K562 (cell line): ENCODE measurements at regions not wholly inside any gene's neighbourhood (a gene's known extent, or its start where the extent isn't known, plus 50 kb on each side); places are given as distances from the start of the nearest gene placed in this dataset.

Experiments
- ATAC-seq: fragments of 200-7000 bp; cut with Tn5 transposase; 3 replicates; pipeline ENCODE4 v1.9.1; 2020; ENCODE audit warnings: moderate library complexity
- BruUV-seq: library from RNA; stranded (reverse); fragments of 400-500 nt; replicated peaks from 2 replicates; lab custom pipeline; 2021; lab: Mats Ljungman, UMichigan
- CTCF ChIA-PET: fragments of 300-600 bp; formaldehyde crosslinking; extraction: SDS; loops from one replicate; lab custom pipeline; 2021; ENCODE audit warnings: low intra/inter-chr PET ratio; lab: Yijun Ruan, JAX
- POLR2A ChIA-PET: fragments of 300-600, 350-650 bp; sonication (Branson Sonifier 250); formaldehyde crosslinking; extraction: SDS; loops from one replicate; lab custom pipeline; 2021; ENCODE audit warnings: antibody characterized with exemption, inconsistent platforms; lab: Yijun Ruan, JAX
- DNase-seq, 4 experiments: peaks; one replicate each; pipeline versions ENCODE4 v3.0.0 to v3.0.0-alpha.2; 2011 to 2018; ENCODE audit warnings: low spot score in 3 of 4, mixed read lengths in 3 of 4; ENCODE audit errors: extremely low read depth in 1 of 4
- FAIRE-seq: peaks from 2 replicates; lab custom pipeline; 2011; peaks lifted over from hg19 to GRCh38; lab: Jason Lieb, UNC
- H2AFZ ChIP-seq: 2 replicates; pipeline ENCODE4 v1.6.0; 2011; ENCODE audit warnings: low read depth, low read length, control low read depth, inconsistent platforms
- H3K27ac ChIP-seq: fragments of 200-600 bp; 3 replicates; pipeline ENCODE4 v1.8.0; 2011; ENCODE audit warnings: low read depth, mild to moderate bottlenecking, control low read depth, inconsistent platforms, low read length, moderate library complexity, mixed read lengths; ENCODE audit errors: extremely low read depth
- H3K27me3 ChIP-seq, 2 experiments: fragments of 300-600 bp in 1 of 2; 2 replicates in 1 of 2; 3 replicates in 1 of 2; pipeline versions ENCODE4 v1.6.0 to v1.8.0; 2011; ENCODE audit warnings: inconsistent platforms in 2 of 2, low read length in 2 of 2, mild to moderate bottlenecking in 1 of 2, mixed read lengths in 1 of 2, moderate library complexity in 1 of 2; ENCODE audit not compliant: control insufficient read depth in 2 of 2, insufficient read depth in 2 of 2
- H3K36me3 ChIP-seq: fragments of 300-600 bp; 3 replicates; pipeline ENCODE4 v1.8.0; 2011; ENCODE audit warnings: mild to moderate bottlenecking, low read length, inconsistent platforms; ENCODE audit not compliant: control insufficient read depth, insufficient read depth
- H3K4me1 ChIP-seq, 2 experiments: fragments of 200-600 bp in 1 of 2; replicated peaks in 1 of 2; 2 replicates in 1 of 2; 3 replicates in 1 of 2; pipeline versions ENCODE4 v1.5.1 to v1.8.0; 2011; ENCODE audit warnings: inconsistent platforms in 2 of 2, low read length in 2 of 2, mild to moderate bottlenecking in 1 of 2, mixed read lengths in 1 of 2, moderate library complexity in 1 of 2; ENCODE audit not compliant: control insufficient read depth in 2 of 2, insufficient read depth in 2 of 2
- H3K4me2 ChIP-seq: 2 replicates; pipeline ENCODE4 v1.6.1; 2011; ENCODE audit warnings: low read length, control low read depth, inconsistent platforms, mixed read lengths; ENCODE audit not compliant: insufficient read depth
- H3K4me3 ChIP-seq: fragments of 200-600 bp; sonication (generic), shearing (Covaris generic); 2 replicates; pipeline ENCODE4 v1.5.1; 2016; ENCODE audit warnings: control low read depth, inconsistent platforms
- H3K79me2 ChIP-seq: fragments of 200-600 bp; 3 replicates; pipeline ENCODE4 v1.8.0; 2011; ENCODE audit warnings: low read length, inconsistent platforms; ENCODE audit not compliant: control insufficient read depth, insufficient read depth
- H3K9ac ChIP-seq, 2 experiments: 2 replicates each; pipeline versions ENCODE4 v1.6.0 to v1.6.1; 2011; ENCODE audit warnings: low read depth in 2 of 2, low read length in 2 of 2, control low read depth in 1 of 2, inconsistent platforms in 1 of 2, mild to moderate bottlenecking in 1 of 2, mixed read lengths in 1 of 2; ENCODE audit not compliant: insufficient read depth in 1 of 2
- H3K9me1 ChIP-seq: one replicate; pipeline ENCODE4 v1.6.0; 2011; ENCODE audit warnings: inconsistent platforms, mild to moderate bottlenecking, low read length, moderate library complexity; ENCODE audit not compliant: control insufficient read depth, insufficient read depth
- H3K9me3 ChIP-seq: replicated peaks from 2 replicates; pipeline ENCODE4 v1.5.1; 2011; ENCODE audit warnings: low read depth, low read length, inconsistent platforms; ENCODE audit not compliant: control insufficient read depth, insufficient read depth
- H4K20me1 ChIP-seq: replicated peaks from 2 replicates; pipeline ENCODE4 v1.6.1; 2011; ENCODE audit warnings: low read length, inconsistent platforms, mixed read lengths; ENCODE audit not compliant: control insufficient read depth, insufficient read depth
- ARID2 ChIP-seq: fragments of 450-650 bp; IDR thresholded peaks from 2 replicates; pipeline ENCODE4 v1.6.1; 2017; ENCODE audit warnings: antibody characterized with exemption, mild to moderate bottlenecking
- CREB3 ChIP-seq: fragments of 450-650 bp; conservative IDR thresholded peaks from 2 replicates; pipeline ENCODE4 v1.6.1; 2016; ENCODE audit warnings: missing genetic modification characterization, low read depth, mild to moderate bottlenecking, missing compliant biosample characterization, moderate library complexity
- KLF1 ChIP-seq: fragments of 450-650 bp; IDR thresholded peaks from 2 replicates; pipeline ENCODE4 v1.6.1; 2016; ENCODE audit warnings: missing genetic modification characterization, missing compliant biosample characterization
- MEF2D ChIP-seq: conservative IDR thresholded peaks from 2 replicates; pipeline ENCODE4 v1.6.1; 2016; ENCODE audit warnings: low read depth, missing genetic modification characterization, missing compliant biosample characterization
- NCOA4 ChIP-seq: fragments of 450-650 bp; IDR thresholded peaks from 2 replicates; pipeline ENCODE4 v1.6.1; 2018; ENCODE audit warnings: mild to moderate bottlenecking; ENCODE audit not compliant: partially characterized antibody
- PRMT5 ChIP-seq: sonication (generic); formaldehyde crosslinking; IDR thresholded peaks from 2 replicates; pipeline ENCODE4 v1.5.0; 2020; ENCODE audit warnings: missing genetic modification reagents
- YBX1 ChIP-seq: fragments of 450-650 bp; IDR thresholded peaks from 2 replicates; pipeline ENCODE4 v1.7.1; 2016; ENCODE audit warnings: mild to moderate bottlenecking
- ZBTB26 ChIP-seq: fragments of 450-650 bp; formaldehyde crosslinking; IDR thresholded peaks from 2 replicates; pipeline ENCODE4 v1.4.0; 2022; ENCODE audit warnings: missing genetic modification characterization
- ZNF589 ChIP-seq: fragments of 200-800 bp; sonication (Bioruptor generic); IDR thresholded peaks from 2 replicates; pipeline ENCODE4 v1.6.1; 2016; ENCODE audit warnings: low read depth, missing genetic modification characterization, missing compliant biosample characterization
- WGBS: fragments of 100-300 bp; shearing (Covaris generic); methylation state at CpG from one replicate; pipeline ENCODE4 v1.1.6; 2016; ENCODE audit warnings: low coverage, mixed read lengths; ENCODE audit not compliant: insufficient coverage; ENCODE audit errors: missing lambda C conversion rate; 5-methylcytosine and 5-hydroxymethylcytosine counted together
- in situ Hi-C: fragments of 300-500 bp; cut with MboI; formaldehyde crosslinking; loops from 4 replicates; pipeline ENCODE4 v1.15.0; 2018; ENCODE audit warnings: inconsistent platforms, mixed read lengths
- intact Hi-C: fragments of 100-400 bp; cut with micrococcal nuclease; formaldehyde crosslinking; loops from 2 replicates; pipeline ENCODE4 v1.14.2; 2022
- TF ChIP-seq, protein P1 (sequence below): fragments of 250-450 bp; sonication (Bioruptor Pico); IDR thresholded peaks from 2 replicates; pipeline ENCODE4 v1.5.0; 2022; ENCODE audit warnings: mild to moderate bottlenecking
- TF ChIP-seq, protein P2 (sequence below): fragments of 250-450 bp; sonication (Bioruptor Pico); IDR thresholded peaks from 2 replicates; pipeline ENCODE4 v1.9.0; 2021; ENCODE audit warnings: mild to moderate bottlenecking, inconsistent platforms
- TF ChIP-seq, protein P3 (sequence below): fragments of 450-650 bp; IDR thresholded peaks from 2 replicates; pipeline ENCODE4 v1.6.1; 2017; ENCODE audit warnings: mild to moderate bottlenecking, moderate library complexity
- TF ChIP-seq, protein P4 (sequence below): fragments of 250-450 bp; sonication (Bioruptor Pico); IDR thresholded peaks from 2 replicates; pipeline ENCODE4 v1.8.0; 2022; ENCODE audit warnings: inconsistent platforms

GRCh38 chr18:78140294-78140693, 839.3 kb upstream of the SALL3 start:
- no peaks in the 10 kb centered on the region for H3K36me3 ChIP-seq
- ATAC-seq (no peak), DNase-seq (no peak), FAIRE-seq (no peak)
- H3K27ac ChIP-seq: no peak overlapping the region
- H3K9me3 ChIP-seq: no peaks in the 10 kb centered on the region
- no peaks in the 10 kb centered on the region for H3K79me2 ChIP-seq
- in situ Hi-C loops: no loop called here
- peaks cover 0 to 34% of the 10 kb centered on the region in 2 experiments; a peak in 4 of 5 replicates for H3K27me3 ChIP-seq
- no peak overlapping the region for H3K4me3 ChIP-seq
- H2AFZ ChIP-seq: no peak overlapping the region
- BruUV-seq: no TSS peak
- intact Hi-C loops: no loop called here
- no peaks in the 10 kb centered on the region for H3K9me1 ChIP-seq
- ChIA-PET POLR2A (no interaction called here), CTCF (no interaction called here)
- no peaks in the 10 kb centered on the region for H3K4me1 ChIP-seq
- WGBS: 1% methylated on average over 8 of the region's 9 CpGs
- H4K20me1 ChIP-seq: no peaks in the 10 kb centered on the region
- no peak overlapping the region for H3K4me2 ChIP-seq
- H3K9ac ChIP-seq: no peak overlapping the region
- TF ChIP-seq NCOA4: no peak
- TF ChIP-seq ZBTB26: no peak
- TF ChIP-seq CREB3: no peak
- TF ChIP-seq, protein P1, sequence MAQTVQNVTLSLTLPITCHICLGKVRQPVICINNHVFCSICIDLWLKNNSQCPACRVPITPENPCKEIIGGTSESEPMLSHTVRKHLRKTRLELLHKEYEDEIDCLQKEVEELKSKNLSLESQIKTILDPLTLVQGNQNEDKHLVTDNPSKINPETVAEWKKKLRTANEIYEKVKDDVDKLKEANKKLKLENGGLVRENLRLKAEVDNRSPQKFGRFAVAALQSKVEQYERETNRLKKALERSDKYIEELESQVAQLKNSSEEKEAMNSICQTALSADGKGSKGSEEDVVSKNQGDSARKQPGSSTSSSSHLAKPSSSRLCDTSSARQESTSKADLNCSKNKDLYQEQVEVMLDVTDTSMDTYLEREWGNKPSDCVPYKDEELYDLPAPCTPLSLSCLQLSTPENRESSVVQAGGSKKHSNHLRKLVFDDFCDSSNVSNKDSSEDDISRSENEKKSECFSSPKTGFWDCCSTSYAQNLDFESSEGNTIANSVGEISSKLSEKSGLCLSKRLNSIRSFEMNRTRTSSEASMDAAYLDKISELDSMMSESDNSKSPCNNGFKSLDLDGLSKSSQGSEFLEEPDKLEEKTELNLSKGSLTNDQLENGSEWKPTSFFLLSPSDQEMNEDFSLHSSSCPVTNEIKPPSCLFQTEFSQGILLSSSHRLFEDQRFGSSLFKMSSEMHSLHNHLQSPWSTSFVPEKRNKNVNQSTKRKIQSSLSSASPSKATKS: no peak
- TF ChIP-seq, protein P2, sequence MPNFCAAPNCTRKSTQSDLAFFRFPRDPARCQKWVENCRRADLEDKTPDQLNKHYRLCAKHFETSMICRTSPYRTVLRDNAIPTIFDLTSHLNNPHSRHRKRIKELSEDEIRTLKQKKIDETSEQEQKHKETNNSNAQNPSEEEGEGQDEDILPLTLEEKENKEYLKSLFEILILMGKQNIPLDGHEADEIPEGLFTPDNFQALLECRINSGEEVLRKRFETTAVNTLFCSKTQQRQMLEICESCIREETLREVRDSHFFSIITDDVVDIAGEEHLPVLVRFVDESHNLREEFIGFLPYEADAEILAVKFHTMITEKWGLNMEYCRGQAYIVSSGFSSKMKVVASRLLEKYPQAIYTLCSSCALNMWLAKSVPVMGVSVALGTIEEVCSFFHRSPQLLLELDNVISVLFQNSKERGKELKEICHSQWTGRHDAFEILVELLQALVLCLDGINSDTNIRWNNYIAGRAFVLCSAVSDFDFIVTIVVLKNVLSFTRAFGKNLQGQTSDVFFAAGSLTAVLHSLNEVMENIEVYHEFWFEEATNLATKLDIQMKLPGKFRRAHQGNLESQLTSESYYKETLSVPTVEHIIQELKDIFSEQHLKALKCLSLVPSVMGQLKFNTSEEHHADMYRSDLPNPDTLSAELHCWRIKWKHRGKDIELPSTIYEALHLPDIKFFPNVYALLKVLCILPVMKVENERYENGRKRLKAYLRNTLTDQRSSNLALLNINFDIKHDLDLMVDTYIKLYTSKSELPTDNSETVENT: no peak
- no peak for TF ChIP-seq ZNF589 (CRISPR knock-in tag)
- TF ChIP-seq YBX1: no peak
- TF ChIP-seq KLF1 (tag): no peak
- TF ChIP-seq, protein P3, sequence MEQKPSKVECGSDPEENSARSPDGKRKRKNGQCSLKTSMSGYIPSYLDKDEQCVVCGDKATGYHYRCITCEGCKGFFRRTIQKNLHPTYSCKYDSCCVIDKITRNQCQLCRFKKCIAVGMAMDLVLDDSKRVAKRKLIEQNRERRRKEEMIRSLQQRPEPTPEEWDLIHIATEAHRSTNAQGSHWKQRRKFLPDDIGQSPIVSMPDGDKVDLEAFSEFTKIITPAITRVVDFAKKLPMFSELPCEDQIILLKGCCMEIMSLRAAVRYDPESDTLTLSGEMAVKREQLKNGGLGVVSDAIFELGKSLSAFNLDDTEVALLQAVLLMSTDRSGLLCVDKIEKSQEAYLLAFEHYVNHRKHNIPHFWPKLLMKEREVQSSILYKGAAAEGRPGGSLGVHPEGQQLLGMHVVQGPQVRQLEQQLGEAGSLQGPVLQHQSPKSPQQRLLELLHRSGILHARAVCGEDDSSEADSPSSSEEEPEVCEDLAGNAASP: no peak
- TF ChIP-seq, protein P4, sequence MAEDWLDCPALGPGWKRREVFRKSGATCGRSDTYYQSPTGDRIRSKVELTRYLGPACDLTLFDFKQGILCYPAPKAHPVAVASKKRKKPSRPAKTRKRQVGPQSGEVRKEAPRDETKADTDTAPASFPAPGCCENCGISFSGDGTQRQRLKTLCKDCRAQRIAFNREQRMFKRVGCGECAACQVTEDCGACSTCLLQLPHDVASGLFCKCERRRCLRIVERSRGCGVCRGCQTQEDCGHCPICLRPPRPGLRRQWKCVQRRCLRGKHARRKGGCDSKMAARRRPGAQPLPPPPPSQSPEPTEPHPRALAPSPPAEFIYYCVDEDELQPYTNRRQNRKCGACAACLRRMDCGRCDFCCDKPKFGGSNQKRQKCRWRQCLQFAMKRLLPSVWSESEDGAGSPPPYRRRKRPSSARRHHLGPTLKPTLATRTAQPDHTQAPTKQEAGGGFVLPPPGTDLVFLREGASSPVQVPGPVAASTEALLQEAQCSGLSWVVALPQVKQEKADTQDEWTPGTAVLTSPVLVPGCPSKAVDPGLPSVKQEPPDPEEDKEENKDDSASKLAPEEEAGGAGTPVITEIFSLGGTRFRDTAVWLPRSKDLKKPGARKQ: no peak
- TF ChIP-seq PRMT5 (CRISPR knock-in tag): no peak
- TF ChIP-seq ARID2: no peak
- TF ChIP-seq MEF2D (tag): no peak
